ENCODE measurements at regions not wholly inside any gene's neighbourhood (a gene's known extent, or its start where the extent isn't known, plus 50 kb on each side); places are given as distances from the start of the nearest gene placed in this dataset.

GRCh38 chr17:6940186-6940649 is 55.6 kb upstream of the ALOX12 start:
- DNase-seq (ENCODE audit: low read depth): peak; percentile 55

GRCh38 chr17:6941989-6942388 is 53.9 kb upstream of the ALOX12 start:
- DNase-seq (ENCODE audit: low read depth): no peak

- DNase-seq (ENCODE audit: low read depth): no peak
These were observed 52.4 kb upstream of the ALOX12 start for GRCh38 chr17:6943406-6943805.

All from stromal cell of bone marrow (primary cell).